HEK293T (cell line): ENCODE measurements at regions not wholly inside any gene's neighbourhood (a gene's known extent, or its start where the extent isn't known, plus 50 kb on each side); places are given as distances from the start of the nearest gene placed in this dataset.

Experiments used
- ARNT ChIP-seq: fragments of 450-650 bp; IDR thresholded peaks from 2 replicates; pipeline ENCODE4 v1.6.1; 2017; ENCODE audit warnings: mild to moderate bottlenecking
- BHLHE40 ChIP-seq: fragments of 450-650 bp; IDR thresholded peaks from 2 replicates; pipeline ENCODE4 v1.6.1; 2016; ENCODE audit warnings: mild to moderate bottlenecking, moderate library complexity, borderline replicate concordance
- ELF4 ChIP-seq: fragments of 450-650 bp; IDR thresholded peaks from 2 replicates; pipeline ENCODE4 v1.6.1; 2017; ENCODE audit warnings: antibody characterized with exemption
- FOXK2 ChIP-seq: fragments of 450-650 bp; IDR thresholded peaks from 2 replicates; pipeline ENCODE4 v1.6.1; 2016; ENCODE audit warnings: mild to moderate bottlenecking
- FOXM1 ChIP-seq: fragments of 450-650 bp; IDR thresholded peaks from 2 replicates; pipeline ENCODE4 v1.6.1; 2017; ENCODE audit warnings: mild to moderate bottlenecking, borderline replicate concordance
- HDGF ChIP-seq: fragments of 450-650 bp; IDR thresholded peaks from 2 replicates; pipeline ENCODE4 v1.6.1; 2017; ENCODE audit warnings: antibody characterized with exemption, borderline replicate concordance
- LEF1 ChIP-seq: fragments of 450-650 bp; IDR thresholded peaks from 2 replicates; pipeline ENCODE4 v1.6.1; 2017; ENCODE audit warnings: mild to moderate bottlenecking, borderline replicate concordance
- SP1 ChIP-seq: fragments of 450-650 bp; IDR thresholded peaks from 2 replicates; pipeline ENCODE4 v1.6.1; 2017
- TARDBP ChIP-seq: fragments of 450-650 bp; IDR thresholded peaks from 2 replicates; pipeline ENCODE4 v1.6.1; 2016

GRCh38 chr9:26308328-26308727, 584.3 kb downstream of the CAAP1 start:
- no peak for TF ChIP-seq FOXK2
- TF ChIP-seq SP1 = no peak
- no peak for TF ChIP-seq ARNT
- no peak for TF ChIP-seq ELF4
- no peak for TF ChIP-seq BHLHE40
- no peak for TF ChIP-seq TARDBP
- TF ChIP-seq HDGF = no peak
- TF ChIP-seq FOXM1 = no peak
- TF ChIP-seq LEF1 = no peak
